ENCODE measurements at regions not wholly inside any gene's neighbourhood (a gene's known extent, or its start where the extent isn't known, plus 50 kb on each side); places are given as distances from the start of the nearest gene placed in this dataset.

GRCh38 chr12:95417372-95417771 lies 56.6 kb upstream of the METAP2 start (continued):
- TF ChIP-seq ZBTB21 (CRISPR knock-in tag; IDR thresholded peaks at IDR 0.05; ENCODE audit: borderline replicate concordance): no peak
- TF ChIP-seq ELF4 (CRISPR knock-in tag; IDR thresholded peaks at IDR 0.05; ENCODE audit: low read depth): no peak
- TF ChIP-seq ZNF396 (CRISPR knock-in tag; IDR thresholded peaks at IDR 0.05; ENCODE audit: borderline replicate concordance): no peak
- TF ChIP-seq NFATC4 (CRISPR knock-in tag; IDR thresholded peaks at IDR 0.05): no peak
- TF ChIP-seq MAX (CRISPR knock-in tag; IDR thresholded peaks at IDR 0.05): no peak

DNA sequence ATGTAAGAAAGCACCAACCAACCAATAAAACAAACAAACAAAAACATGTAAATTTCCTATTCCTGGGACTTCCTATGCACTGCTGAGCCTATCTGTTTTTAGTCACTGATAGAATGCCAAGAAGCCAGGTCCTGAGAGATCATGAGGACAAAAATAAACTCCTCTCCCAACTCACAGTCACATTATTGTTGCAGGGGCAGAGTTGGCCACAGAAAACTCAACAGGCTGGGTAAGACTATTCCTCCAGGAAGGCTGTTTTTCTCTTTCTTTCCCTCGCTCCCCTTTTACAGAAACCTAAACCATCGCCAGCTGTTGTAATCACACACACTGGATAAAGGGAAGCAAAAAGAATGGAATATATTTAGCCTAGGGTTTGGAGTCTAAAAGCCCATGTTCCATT lies 55.8 kb upstream of the METAP2 start:
- Mint-ChIP-seq H3K4me1 (no peaks in the 10 kb centered on the region), H3K27me3 (ENCODE audit: low read depth) (no peaks in the 10 kb centered on the region), H3K4me3 (no peak overlapping the region), H3K27ac (no peak overlapping the region), H3K36me3 (no peaks in the 10 kb centered on the region), H3K9me3 (0 out of 2 replicates have a peak, but pooled peaks cover 4% of the 10 kb centered on the region)
- no peak for TF ChIP-seq NR1H2 (CRISPR knock-in tag; IDR thresholded peaks at IDR 0.05)
- no peak for TF ChIP-seq ZNF396 (CRISPR knock-in tag; IDR thresholded peaks at IDR 0.05; ENCODE audit: borderline replicate concordance)
- TF ChIP-seq IRF2 (CRISPR knock-in tag; IDR thresholded peaks at IDR 0.05; ENCODE audit: borderline replicate concordance, low read depth): no peak
- TF ChIP-seq MLX (CRISPR knock-in tag; IDR thresholded peaks at IDR 0.05): no peak
- TF ChIP-seq ZNF425 (CRISPR knock-in tag; conservative IDR thresholded peaks at IDR 0.05): no peak
- no peak for TF ChIP-seq ETV6 (CRISPR knock-in tag; IDR thresholded peaks at IDR 0.05)
- TF ChIP-seq, protein P1, sequence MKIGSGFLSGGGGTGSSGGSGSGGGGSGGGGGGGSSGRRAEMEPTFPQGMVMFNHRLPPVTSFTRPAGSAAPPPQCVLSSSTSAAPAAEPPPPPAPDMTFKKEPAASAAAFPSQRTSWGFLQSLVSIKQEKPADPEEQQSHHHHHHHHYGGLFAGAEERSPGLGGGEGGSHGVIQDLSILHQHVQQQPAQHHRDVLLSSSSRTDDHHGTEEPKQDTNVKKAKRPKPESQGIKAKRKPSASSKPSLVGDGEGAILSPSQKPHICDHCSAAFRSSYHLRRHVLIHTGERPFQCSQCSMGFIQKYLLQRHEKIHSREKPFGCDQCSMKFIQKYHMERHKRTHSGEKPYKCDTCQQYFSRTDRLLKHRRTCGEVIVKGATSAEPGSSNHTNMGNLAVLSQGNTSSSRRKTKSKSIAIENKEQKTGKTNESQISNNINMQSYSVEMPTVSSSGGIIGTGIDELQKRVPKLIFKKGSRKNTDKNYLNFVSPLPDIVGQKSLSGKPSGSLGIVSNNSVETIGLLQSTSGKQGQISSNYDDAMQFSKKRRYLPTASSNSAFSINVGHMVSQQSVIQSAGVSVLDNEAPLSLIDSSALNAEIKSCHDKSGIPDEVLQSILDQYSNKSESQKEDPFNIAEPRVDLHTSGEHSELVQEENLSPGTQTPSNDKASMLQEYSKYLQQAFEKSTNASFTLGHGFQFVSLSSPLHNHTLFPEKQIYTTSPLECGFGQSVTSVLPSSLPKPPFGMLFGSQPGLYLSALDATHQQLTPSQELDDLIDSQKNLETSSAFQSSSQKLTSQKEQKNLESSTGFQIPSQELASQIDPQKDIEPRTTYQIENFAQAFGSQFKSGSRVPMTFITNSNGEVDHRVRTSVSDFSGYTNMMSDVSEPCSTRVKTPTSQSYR (CRISPR knock-in tag; IDR thresholded peaks at IDR 0.05): no peak
- TF ChIP-seq ZNF232 (CRISPR knock-in tag; IDR thresholded peaks at IDR 0.05): no peak
- TF ChIP-seq HMGXB4 (CRISPR knock-in tag; IDR thresholded peaks at IDR 0.05): no peak
- TF ChIP-seq MXD4 (CRISPR knock-in tag; IDR thresholded peaks at IDR 0.05; ENCODE audit: borderline replicate concordance): no peak
- TF ChIP-seq, protein P2, sequence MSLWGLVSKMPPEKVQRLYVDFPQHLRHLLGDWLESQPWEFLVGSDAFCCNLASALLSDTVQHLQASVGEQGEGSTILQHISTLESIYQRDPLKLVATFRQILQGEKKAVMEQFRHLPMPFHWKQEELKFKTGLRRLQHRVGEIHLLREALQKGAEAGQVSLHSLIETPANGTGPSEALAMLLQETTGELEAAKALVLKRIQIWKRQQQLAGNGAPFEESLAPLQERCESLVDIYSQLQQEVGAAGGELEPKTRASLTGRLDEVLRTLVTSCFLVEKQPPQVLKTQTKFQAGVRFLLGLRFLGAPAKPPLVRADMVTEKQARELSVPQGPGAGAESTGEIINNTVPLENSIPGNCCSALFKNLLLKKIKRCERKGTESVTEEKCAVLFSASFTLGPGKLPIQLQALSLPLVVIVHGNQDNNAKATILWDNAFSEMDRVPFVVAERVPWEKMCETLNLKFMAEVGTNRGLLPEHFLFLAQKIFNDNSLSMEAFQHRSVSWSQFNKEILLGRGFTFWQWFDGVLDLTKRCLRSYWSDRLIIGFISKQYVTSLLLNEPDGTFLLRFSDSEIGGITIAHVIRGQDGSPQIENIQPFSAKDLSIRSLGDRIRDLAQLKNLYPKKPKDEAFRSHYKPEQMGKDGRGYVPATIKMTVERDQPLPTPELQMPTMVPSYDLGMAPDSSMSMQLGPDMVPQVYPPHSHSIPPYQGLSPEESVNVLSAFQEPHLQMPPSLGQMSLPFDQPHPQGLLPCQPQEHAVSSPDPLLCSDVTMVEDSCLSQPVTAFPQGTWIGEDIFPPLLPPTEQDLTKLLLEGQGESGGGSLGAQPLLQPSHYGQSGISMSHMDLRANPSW (CRISPR knock-in tag; conservative IDR thresholded peaks at IDR 0.05; ENCODE audit: low read depth): no peak
- POLR2A ChIA-PET: no interaction called here
- ATAC-seq: no peak
- no peak for DNase-seq (ENCODE audit: low spot score)
- CTCF ChIA-PET: no interaction called here

Data from WTC11 (cell line).